Stimulated activated effector memory CD8-positive, alpha-beta T cell treated with anti-CD3 and anti-CD28 coated beads, Interleukin-12 subunit alpha, Interleukin-12 subunit beta, amount 100 ng/mL, for 72 hours (primary cell): ENCODE measurements at regions not wholly inside any gene's neighbourhood (a gene's known extent, or its start where the extent isn't known, plus 50 kb on each side); places are given as distances from the start of the nearest gene placed in this dataset.
A peak's percentile ranks its signal among the peaks of the same experiment; 100 is the strongest.

Experiments used
- ATAC-seq: fragments of 150-1000 bp; cut with Tn5 transposase; 2 replicates; pipeline ENCODE4 v1.10.0; 2021
- DNase-seq, 2 donors: peaks; one replicate each; pipeline ENCODE4 v3.0.0; 2021 to 2022; ENCODE audit warnings: low spot score in 2 of 2
- H3K27ac Mint-ChIP-seq: one replicate; pipeline ENCODE4 v1.8.0; 2022; ENCODE audit warnings: mild to moderate bottlenecking, mixed read lengths
- H3K36me3 Mint-ChIP-seq: one replicate; pipeline ENCODE4 v1.8.0; 2022; ENCODE audit warnings: mild to moderate bottlenecking, mixed read lengths
- H3K4me1 Mint-ChIP-seq: one replicate; pipeline ENCODE4 v1.8.0; 2022; ENCODE audit warnings: mixed read lengths
- H3K4me3 Mint-ChIP-seq: one replicate; pipeline ENCODE4 v1.8.0; 2022; ENCODE audit warnings: mild to moderate bottlenecking, mixed read lengths
- H3K9me3 Mint-ChIP-seq: one replicate; pipeline ENCODE4 v1.8.0; 2022; ENCODE audit warnings: mixed read lengths

DNA sequence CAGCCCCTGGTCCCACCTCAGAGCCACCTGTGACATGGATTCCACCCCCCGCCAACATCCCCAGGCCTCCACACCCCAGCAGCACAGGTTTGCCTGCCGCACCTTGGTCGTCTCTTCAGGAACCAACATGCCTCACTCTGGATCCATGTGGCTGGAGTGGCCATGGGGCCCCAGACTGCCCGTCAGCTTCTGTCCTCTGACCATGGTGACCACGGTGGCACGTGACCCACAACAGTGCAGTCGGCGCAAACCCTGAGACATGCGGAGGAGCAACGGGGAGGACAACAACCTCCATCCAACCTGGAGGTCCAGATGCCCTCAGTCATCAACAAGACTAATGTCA, 85.6 kb downstream of the ANKRD60 start:
- no peak overlapping the region for H3K4me3 Mint-ChIP-seq
- H3K4me1 Mint-ChIP-seq: no peaks in the 10 kb centered on the region
- ATAC-seq: no peak
- no peak for DNase-seq
- H3K36me3 Mint-ChIP-seq: no peaks in the 10 kb centered on the region
- no peaks in the 10 kb centered on the region for H3K9me3 Mint-ChIP-seq
- H3K27ac Mint-ChIP-seq: no peak overlapping the region

DNA sequence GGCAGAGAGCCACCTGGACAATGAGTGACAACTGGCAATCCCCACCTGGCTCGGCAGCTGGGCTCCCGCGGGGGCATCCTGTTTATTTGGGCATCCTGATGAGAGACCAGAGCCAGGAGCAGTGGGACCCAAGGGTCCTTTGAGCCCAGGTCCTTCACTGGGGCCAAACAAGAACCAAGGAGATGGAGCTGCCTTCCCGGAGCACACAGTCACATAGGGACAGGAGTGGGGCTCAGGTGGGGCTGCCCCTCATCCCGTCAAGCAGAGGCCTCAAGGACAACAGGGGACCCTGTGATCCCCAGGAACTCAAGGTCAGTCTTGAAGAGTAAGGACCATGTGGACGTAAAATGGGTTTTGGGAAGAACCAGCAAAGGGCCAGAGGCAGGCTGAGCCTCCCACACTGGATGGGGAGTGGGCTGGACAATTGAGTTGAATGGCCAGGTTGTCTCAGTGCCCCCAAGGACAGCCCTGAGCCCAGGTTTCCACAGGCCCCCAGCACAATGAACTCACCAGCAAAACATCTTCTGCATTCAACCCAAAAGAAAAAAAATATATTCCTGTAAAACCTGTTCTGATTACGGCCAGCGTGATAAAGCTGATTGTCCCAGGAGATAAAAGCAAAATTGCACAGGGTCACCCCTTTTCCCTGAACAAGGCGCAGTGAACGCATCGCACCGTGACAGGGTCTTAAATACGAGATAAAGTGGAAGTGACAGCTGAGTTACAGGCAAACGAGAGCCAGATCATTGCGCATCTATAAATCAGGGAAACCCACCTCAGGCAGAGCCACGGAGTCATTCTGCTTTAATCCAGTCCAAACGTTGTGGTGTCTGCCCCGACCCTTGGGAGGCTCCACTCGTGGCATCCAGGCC, 86.2 kb downstream of the ANKRD60 start:
- Mint-ChIP-seq H3K4me1 (no peaks in the 10 kb centered on the region), H3K27ac (no peak overlapping the region), H3K4me3 (no peak overlapping the region), H3K36me3 (no peaks in the 10 kb centered on the region), H3K9me3 (no peaks in the 10 kb centered on the region)
- no peak for DNase-seq
- no peak for ATAC-seq

DNA sequence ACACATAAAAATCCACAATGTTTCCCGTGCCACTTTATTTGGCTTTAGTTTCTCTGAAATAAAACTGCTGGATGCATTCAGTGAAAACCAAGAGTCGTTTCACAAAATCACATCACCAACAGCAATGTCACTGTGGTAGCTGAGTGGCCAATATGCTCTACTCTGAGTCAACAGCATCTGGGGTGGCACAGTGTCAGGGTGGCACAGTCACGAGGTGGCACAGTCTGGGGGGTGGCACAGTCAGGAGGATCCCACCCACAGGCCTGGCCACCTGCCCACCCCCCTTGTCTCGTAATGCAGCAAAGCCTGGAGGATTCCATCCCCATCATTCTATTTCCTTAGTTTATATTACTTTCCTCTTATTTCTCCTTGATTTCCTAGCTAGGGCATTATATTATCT, 87.0 kb downstream of the ANKRD60 start:
- DNase-seq (no peak), ATAC-seq (no peak)
- H3K27ac Mint-ChIP-seq: no peak overlapping the region
- no peaks in the 10 kb centered on the region for H3K36me3 Mint-ChIP-seq
- H3K9me3 Mint-ChIP-seq: no peaks in the 10 kb centered on the region
- no peaks in the 10 kb centered on the region for H3K4me1 Mint-ChIP-seq
- H3K4me3 Mint-ChIP-seq: no peak overlapping the region

DNA sequence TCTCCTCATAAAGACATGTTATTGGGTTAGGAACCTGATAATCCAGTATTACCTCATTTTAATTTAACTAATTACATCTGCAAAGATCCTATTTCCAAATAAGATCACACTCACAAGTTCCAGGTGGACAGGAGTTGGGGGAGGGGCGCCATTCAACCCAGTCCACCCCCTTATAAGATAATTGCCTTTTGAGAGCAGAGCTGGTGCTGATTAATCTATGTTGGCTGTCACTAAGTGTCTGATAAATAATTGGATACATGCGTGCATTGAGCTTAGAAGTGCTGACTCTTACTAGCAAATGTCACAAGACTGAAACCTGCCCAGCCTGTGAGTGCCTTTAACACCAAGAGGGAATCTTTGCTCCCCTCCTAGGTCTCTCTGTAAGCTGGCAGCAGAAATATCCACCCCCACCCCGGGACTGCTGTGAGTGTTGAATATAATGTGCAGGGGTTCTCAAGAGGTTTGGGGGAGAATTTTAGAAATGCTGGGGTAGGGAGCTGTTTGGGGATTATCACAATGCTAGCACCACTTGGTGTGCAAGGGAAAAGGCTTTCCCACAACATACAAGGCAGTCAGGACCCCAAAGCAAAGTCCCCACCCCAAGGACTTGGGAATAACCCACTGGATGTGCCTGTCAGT, 87.5 kb downstream of the ANKRD60 start:
- Mint-ChIP-seq H3K4me3 (no peak overlapping the region), H3K36me3 (no peaks in the 10 kb centered on the region), H3K9me3 (no peaks in the 10 kb centered on the region), H3K4me1 (no peaks in the 10 kb centered on the region), H3K27ac (no peak overlapping the region)
- ATAC-seq (no peak), DNase-seq (no peak)

DNA sequence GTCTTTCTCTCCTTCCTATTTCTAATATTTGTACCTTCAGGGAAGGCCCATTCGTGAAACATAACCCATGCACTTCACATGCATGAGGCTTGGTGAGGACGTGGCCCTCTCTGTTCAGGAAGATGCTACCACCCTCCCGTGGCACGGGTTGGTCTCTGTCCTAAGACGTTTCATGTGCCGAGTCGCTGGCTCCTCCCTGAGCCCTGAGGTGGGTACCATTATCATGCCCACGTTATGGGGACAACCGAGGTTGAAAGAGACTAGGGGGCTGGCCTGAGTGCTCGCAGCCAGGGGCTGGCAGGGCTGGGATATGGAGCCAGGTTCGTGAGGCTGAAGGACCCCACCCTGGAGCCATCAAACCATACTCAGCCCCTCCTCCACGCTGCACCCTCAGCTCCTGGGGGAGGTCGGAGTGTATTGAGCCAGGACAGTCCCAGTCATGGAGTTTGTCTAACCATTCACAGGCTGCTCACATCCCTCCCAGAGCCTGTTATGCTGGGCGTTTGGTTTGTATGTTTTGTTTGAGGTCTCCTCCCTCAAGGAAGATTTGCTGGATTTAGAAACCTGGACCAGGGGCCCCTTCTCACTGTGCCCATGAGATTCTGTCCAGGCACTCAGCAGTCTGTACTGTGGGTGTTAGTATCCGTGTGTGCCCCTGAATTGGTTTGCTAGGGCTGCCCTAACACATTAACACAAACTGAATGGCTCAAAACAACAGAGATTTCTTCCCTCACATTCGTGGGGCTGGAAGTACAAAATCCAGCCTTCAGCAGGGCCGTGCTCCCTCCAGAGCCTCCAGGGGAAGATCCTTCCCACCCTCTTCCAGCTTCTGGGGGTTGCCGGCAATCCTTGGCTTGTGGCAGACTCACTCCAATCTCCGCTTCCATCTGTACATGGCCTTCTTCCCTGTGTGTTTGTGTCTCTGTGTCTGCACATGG, 88.3 kb downstream of the ANKRD60 start:
- Mint-ChIP-seq H3K27ac (no peak overlapping the region), H3K4me1 (no peaks in the 10 kb centered on the region), H3K36me3 (no peaks in the 10 kb centered on the region), H3K9me3 (no peaks in the 10 kb centered on the region), H3K4me3 (no peak overlapping the region)
- no peak for DNase-seq
- no peak for ATAC-seq

DNA sequence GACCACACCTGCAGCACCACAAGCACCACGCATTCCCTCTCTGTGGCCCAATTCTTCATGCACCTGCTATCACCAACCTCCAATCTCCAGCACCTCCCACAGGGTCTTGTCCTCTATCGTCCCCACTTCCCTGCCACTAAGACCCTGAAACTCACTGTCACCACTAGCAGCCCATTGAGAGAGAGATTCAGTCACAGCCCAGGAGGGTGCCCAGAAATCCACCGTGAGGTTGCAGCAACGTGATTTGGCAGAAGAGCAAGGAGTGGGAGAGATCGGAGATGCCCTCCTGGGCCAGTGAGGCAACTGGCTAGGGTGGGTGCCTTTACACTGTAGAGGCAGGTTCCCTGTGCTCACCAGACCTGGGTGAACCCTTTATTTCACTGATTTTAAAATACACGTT, 90.1 kb downstream of the ANKRD60 start:
- Mint-ChIP-seq H3K4me1 (no peaks in the 10 kb centered on the region), H3K27ac (no peak overlapping the region)
- no peak for DNase-seq

DNA sequence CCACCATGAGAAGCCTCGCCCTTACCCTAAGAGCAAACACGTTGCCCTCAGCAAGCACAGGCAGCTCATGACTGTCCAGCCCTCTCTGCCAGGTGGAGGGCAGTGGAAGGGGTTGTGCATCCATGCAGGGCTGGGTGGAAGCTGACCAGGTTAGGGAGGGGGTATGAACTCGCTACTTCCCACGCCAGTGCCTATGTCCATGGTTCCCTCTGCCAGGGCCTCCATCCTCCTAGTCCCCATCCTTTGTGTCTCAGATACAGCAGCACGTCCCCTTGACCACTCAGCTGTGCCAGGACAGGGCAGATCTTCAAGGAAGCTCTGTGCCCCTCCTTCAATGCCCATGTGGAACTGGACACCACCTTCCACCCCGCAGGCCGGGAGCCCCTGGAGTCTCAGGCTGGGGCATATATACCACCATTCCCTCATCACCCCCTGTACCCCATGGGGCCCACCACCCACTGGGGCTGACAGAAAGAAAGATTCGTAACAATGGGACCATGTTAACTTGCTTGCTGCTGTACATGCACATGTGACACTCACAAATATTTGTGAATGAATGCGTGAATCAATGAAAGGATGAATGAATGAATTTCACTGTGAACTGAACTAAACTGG, 90.7 kb downstream of the ANKRD60 start:
- Mint-ChIP-seq H3K4me3 (no peak overlapping the region), H3K27ac (no peak overlapping the region), H3K4me1 (no peaks in the 10 kb centered on the region), H3K36me3 (no peaks in the 10 kb centered on the region), H3K9me3 (no peaks in the 10 kb centered on the region)
- ATAC-seq (peak; percentile 38), DNase-seq (no peak)

More for the DNA sequence above, 90.1 kb downstream of the ANKRD60 start:
- ATAC-seq: no peak
- H3K4me3 Mint-ChIP-seq: no peak overlapping the region
- no peaks in the 10 kb centered on the region for H3K36me3 Mint-ChIP-seq
- no peaks in the 10 kb centered on the region for H3K9me3 Mint-ChIP-seq

DNA sequence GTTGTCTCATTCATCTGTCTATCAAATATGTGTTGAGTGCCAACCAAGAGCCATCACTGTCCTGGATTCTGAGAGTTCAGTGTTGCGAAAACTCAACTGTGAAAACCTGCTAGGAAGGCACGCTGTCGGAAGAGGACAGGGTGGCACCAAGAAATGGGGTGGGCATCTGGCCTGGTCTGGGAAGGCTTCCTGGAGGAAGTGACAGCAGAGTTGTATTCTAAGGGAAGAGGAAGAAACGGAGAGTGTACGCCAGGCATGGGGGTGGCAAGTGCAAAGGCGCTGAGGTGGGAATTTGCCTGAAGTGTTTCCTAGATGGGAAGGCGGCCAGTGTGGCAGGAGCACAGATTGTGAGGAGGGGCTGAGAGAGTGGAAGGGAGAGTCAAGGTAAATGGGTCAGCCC, 91.2 kb downstream of the ANKRD60 start:
- Mint-ChIP-seq H3K36me3 (no peaks in the 10 kb centered on the region), H3K27ac (no peak overlapping the region), H3K4me3 (no peak overlapping the region), H3K4me1 (no peaks in the 10 kb centered on the region), H3K9me3 (no peaks in the 10 kb centered on the region)
- no peak for ATAC-seq
- no peak for DNase-seq

DNA sequence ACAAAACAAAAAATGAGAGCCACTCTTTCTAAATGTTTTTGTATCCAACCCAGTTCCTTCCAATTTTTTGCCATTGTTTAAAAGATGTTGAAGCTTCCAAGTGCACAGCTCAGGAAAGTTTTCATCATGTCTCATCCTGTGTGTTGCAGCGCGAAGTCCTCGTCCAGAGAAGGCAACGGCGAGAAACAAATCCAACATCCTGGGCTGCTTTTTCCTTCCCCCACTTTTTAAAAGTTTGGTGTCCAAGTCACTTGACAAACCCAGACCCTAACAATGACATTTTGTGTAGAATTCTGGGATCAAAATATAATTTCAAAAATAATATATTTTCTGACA, 92.3 kb downstream of the ANKRD60 start:
- H3K36me3 Mint-ChIP-seq: no peaks in the 10 kb centered on the region

DNA sequence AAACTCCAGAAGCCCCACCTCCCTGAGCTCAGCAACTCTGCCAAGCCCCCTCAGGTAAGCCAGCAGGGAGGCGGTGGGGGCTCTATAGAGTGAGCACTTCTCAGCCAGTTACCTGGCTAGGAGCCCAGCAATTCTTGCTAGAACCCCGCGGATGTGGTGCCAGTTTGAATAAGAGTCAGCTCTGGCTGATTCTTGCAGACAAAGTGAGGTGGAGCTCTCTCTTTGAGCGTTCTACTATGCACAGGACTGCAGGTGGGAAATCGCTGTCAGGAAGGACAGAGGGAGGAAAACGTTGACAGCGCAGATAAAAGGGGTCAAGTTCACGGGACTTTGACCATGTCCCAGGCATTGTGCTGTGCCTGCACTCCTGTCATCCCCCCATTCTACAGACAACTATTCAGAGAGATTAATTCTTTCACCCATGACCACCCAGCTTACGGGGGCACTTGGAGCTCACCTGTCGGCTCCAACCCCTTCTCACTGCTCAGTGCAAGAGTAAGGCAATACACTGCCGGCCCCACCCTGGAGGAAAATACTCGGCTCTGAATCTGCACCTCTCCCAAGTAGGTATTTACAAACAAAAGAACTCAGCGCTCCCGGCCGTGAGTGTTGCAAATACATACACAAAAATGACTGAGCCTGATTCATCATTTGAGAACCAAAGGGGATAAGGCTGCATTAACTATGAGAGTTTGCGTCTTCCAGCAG, 92.9 kb downstream of the ANKRD60 start:
- no peak for ATAC-seq
- Mint-ChIP-seq H3K9me3 (no peaks in the 10 kb centered on the region), H3K36me3 (no peaks in the 10 kb centered on the region), H3K4me1 (no peaks in the 10 kb centered on the region), H3K4me3 (no peak overlapping the region), H3K27ac (no peak overlapping the region)
- no peak for DNase-seq

More for the DNA sequence above, 92.3 kb downstream of the ANKRD60 start:
- Mint-ChIP-seq H3K4me1 (no peaks in the 10 kb centered on the region), H3K4me3 (no peak overlapping the region), H3K27ac (no peak overlapping the region), H3K9me3 (no peaks in the 10 kb centered on the region)
- ATAC-seq (no peak), DNase-seq (no peak)

DNA sequence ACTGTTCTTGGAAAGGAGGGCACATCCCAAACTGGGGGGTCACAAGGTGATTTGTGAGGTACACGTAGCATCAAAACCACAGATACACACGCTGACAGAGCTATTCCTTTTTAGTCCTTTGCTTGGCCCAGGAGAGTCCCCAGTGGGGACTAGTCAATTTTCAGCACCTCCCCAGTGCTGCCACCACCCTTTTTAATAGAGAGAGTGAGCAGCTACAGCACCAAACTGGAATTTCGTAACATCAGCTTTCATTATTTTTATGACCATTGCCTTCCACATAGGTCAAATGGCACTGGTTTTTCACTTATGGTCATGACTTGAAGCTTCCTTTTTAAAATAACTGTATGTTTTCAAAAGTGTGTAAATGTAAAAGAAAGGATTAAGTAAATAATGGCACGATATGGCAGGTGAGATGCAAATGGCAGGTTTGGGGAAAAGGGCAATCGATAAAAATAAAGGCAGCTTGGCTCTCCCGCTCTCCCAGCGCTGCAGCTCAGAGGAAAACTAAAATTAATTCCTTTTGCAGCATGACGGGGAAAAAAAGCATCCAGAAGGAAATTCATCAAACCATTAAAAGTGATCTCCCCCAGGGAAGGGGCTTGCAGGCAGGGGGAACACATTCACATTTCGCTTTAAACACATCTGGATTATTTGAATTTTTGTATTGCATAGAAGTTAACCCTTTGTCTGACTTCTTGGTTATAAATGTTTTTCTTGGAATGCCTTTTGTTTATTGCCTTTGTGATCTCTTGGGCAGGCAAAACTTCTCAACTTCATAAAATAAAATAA, 95.2 kb downstream of the ANKRD60 start:
- DNase-seq: no peak
- Mint-ChIP-seq H3K36me3 (no peaks in the 10 kb centered on the region), H3K27ac (no peak overlapping the region), H3K4me3 (no peak overlapping the region), H3K4me1 (no peaks in the 10 kb centered on the region), H3K9me3 (no peaks in the 10 kb centered on the region)
- no peak for ATAC-seq

DNA sequence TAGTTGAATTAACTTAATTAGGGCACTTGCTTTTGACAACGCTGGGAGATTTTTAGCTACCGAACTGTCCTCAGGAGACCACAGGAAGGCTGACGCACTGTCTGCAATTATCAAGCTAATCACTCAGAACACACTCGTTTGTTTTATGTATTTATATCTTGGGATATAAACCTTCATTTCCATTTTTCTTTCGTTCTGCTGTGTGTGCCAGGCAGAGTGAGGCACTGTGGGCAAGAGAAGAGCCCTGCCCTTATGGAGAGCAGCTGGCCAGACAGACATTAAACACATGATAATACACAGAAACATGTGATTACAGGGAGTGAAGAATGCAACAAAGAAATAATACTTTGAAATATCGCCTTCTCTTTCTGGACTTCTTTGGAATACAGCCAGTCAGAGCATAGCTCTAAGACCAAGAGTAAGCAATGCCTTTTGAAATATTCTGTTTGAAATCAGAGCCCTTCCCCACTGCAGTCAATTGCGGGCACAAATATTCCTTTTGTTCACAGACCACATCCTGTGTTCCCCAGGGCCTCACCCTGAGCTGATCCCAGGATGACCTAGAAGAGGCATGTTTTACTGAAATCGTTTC, 96.8 kb downstream of the ANKRD60 start:
- no peak overlapping the region for H3K27ac Mint-ChIP-seq
- H3K36me3 Mint-ChIP-seq: no peaks in the 10 kb centered on the region
- H3K4me1 Mint-ChIP-seq: no peaks in the 10 kb centered on the region
- no peak overlapping the region for H3K4me3 Mint-ChIP-seq
- ATAC-seq (no peak), DNase-seq (no peak)
- H3K9me3 Mint-ChIP-seq: no peaks in the 10 kb centered on the region

DNA sequence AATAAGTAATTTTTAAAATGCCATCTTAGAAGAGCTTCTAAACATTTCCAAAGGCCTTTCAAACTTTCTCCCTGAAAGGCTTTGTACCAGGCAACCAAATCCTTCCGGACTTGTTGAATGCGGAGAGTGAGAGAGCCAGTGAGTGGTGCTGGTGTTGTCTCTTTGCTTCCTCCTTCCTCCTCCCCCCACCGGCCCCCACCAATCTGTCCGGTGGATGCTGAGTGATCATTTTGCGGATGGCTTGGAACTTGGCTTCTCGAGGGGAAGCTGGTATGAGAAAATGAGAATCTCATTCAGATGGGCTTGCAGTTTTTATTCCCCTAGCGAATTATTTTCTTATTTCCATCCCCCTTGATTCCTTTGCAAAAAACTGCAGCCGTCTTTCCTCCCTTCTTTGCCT, 97.3 kb downstream of the ANKRD60 start:
- Mint-ChIP-seq H3K27ac (no peak overlapping the region), H3K9me3 (no peaks in the 10 kb centered on the region), H3K4me1 (no peaks in the 10 kb centered on the region), H3K36me3 (no peaks in the 10 kb centered on the region), H3K4me3 (no peak overlapping the region)
- ATAC-seq (no peak), DNase-seq (no peak)

DNA sequence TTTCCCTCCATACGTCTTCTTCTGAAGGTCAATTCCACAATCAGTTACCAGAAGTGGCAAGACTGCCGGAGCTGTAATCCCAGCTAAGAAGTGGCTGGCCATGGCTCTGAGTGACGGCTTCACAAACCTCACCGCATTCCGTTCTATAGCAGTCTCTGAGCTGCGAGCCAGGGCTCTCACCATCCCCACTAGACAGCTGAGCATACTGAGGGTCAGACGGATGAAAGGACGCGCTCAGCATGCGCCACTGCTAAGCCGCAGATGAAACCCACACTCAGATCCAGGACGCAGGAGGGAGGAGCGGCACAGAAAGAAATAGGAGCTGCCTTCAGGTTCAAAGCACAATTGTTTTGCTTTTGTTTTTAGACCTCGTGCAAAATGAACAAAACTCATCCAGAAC, 97.9 kb downstream of the ANKRD60 start:
- Mint-ChIP-seq H3K36me3 (no peaks in the 10 kb centered on the region), H3K27ac (no peak overlapping the region)

More for the DNA sequence above, 97.9 kb downstream of the ANKRD60 start:
- ATAC-seq (no peak), DNase-seq (no peak)
- Mint-ChIP-seq H3K4me3 (no peak overlapping the region), H3K9me3 (no peaks in the 10 kb centered on the region), H3K4me1 (no peaks in the 10 kb centered on the region)
